Vagina (tissue), 2 donors: ENCODE measurements at regions not wholly inside any gene's neighbourhood (a gene's known extent, or its start where the extent isn't known, plus 50 kb on each side); places are given as distances from the start of the nearest gene placed in this dataset.

Source experiments
- DNase-seq, 2 donors: peaks; one replicate each; pipeline ENCODE4 v3.0.0-alpha.2; 2017; ENCODE audit errors: extremely low spot score in 2 of 2
- H3K27ac ChIP-seq: fragments of 200-600 bp; sonication (generic); one replicate; pipeline ENCODE4 v1.5.1; 2019
- H3K27me3 ChIP-seq: fragments of 200-600 bp; sonication (generic); one replicate; pipeline ENCODE4 v1.5.1; 2019
- H3K36me3 ChIP-seq, 2 donors: fragments of 200-600 bp; sonication (generic); one replicate each; pipeline ENCODE4 v1.5.1; 2017 to 2019
- H3K4me1 ChIP-seq: fragments of 200-600 bp; sonication (generic); one replicate; pipeline ENCODE4 v1.5.1; 2019
- H3K4me3 ChIP-seq, 2 donors: fragments of 200-600 bp; sonication (generic); 1 replicate in 1 of 2; 2 replicates in 1 of 2; pipeline ENCODE4 v1.5.1; 2016 to 2019
- H3K9me3 ChIP-seq: fragments of 200-600 bp; sonication (generic); one replicate; pipeline ENCODE4 v1.5.1; 2019
- CTCF ChIP-seq, 3 experiments: fragments of 450-650 bp in 2 of 3; fragments of 200-600 bp in 1 of 3; sonication (generic) in 1 of 3; IDR thresholded peaks; one replicate each; pipeline ENCODE4 v1.5.1; 2017 to 2019; ENCODE audit warnings: antibody characterized with exemption in 3 of 3, mild to moderate bottlenecking in 2 of 3, moderate library complexity in 2 of 3
- POLR2A ChIP-seq, 2 donors: fragments of 450-650 bp; IDR thresholded peaks; one replicate each; pipeline ENCODE4 v1.6.1; 2017; ENCODE audit warnings: antibody characterized with exemption in 2 of 2, mild to moderate bottlenecking in 2 of 2, moderate library complexity in 2 of 2
- POLR2AphosphoS5 ChIP-seq, 2 donors: sonication (generic); formaldehyde crosslinking; IDR thresholded peaks; one replicate each; pipeline ENCODE4 v1.9.0; 2017; ENCODE audit warnings: antibody characterized with exemption in 2 of 2, mild to moderate bottlenecking in 2 of 2, low read depth in 1 of 2; ENCODE audit not compliant: insufficient read depth in 1 of 2
- intact Hi-C: fragments of 100-400 bp; cut with DNase I; formaldehyde crosslinking; loops from one replicate; pipeline ENCODE4 v1.15.1; 2023

GRCh38 chr10:16227674-16228073 lies 209.1 kb upstream of the PTER start:
- H3K4me3 ChIP-seq, result no peak overlapping the region
- TF ChIP-seq CTCF (IDR thresholded peaks at IDR 0.05), result no peak
- TF ChIP-seq POLR2A (IDR thresholded peaks at IDR 0.05), result no peak
- no peak for TF ChIP-seq POLR2AphosphoS5 (IDR thresholded peaks at IDR 0.05; ENCODE audit: insufficient read depth in 1 of 2, low read depth in 1 of 2)
- no peak for DNase-seq
- H3K27me3 ChIP-seq, result no peaks in the 10 kb centered on the region
- no peaks in the 10 kb centered on the region for H3K4me1 ChIP-seq
- no peak overlapping the region for H3K27ac ChIP-seq
- H3K9me3 ChIP-seq, result peaks cover 2% of the 10 kb centered on the region
- H3K36me3 ChIP-seq, result no peaks in the 10 kb centered on the region
- intact Hi-C loops, result no loop called here

- no peak overlapping the region for H3K4me3 ChIP-seq
- H3K4me1 ChIP-seq, result no peaks in the 10 kb centered on the region
- H3K9me3 ChIP-seq, result no peaks in the 10 kb centered on the region
- no peak for DNase-seq
- TF ChIP-seq POLR2A (IDR thresholded peaks at IDR 0.05) (no peak), CTCF (IDR thresholded peaks at IDR 0.05) (no peak), POLR2AphosphoS5 (IDR thresholded peaks at IDR 0.05; ENCODE audit: insufficient read depth in 1 of 2, low read depth in 1 of 2) (no peak)
- H3K27me3 ChIP-seq, result no peaks in the 10 kb centered on the region
- no peak overlapping the region for H3K27ac ChIP-seq
- intact Hi-C loops, result no loop called here
- no peaks in the 10 kb centered on the region for H3K36me3 ChIP-seq
Measured at GRCh38 chr10:16231176-16231575, 205.6 kb upstream of the PTER start.

- Histone ChIP-seq H3K36me3 (no peaks in the 10 kb centered on the region), H3K9me3 (no peaks in the 10 kb centered on the region), H3K27ac (no peak overlapping the region), H3K4me1 (no peaks in the 10 kb centered on the region), H3K27me3 (no peaks in the 10 kb centered on the region), H3K4me3 (no peak overlapping the region)
- no peak for DNase-seq
- TF ChIP-seq POLR2AphosphoS5 (IDR thresholded peaks at IDR 0.05; ENCODE audit: insufficient read depth in 1 of 2, low read depth in 1 of 2) (no peak), CTCF (IDR thresholded peaks at IDR 0.05) (no peak), POLR2A (IDR thresholded peaks at IDR 0.05) (no peak)
- intact Hi-C loops, result no loop called here
Measured at GRCh38 chr10:16231734-16232435, 204.9 kb upstream of the PTER start.

GRCh38 chr10:16232441-16232840 lies 204.4 kb upstream of the PTER start:
- TF ChIP-seq CTCF (IDR thresholded peaks at IDR 0.05) (no peak), POLR2AphosphoS5 (IDR thresholded peaks at IDR 0.05; ENCODE audit: insufficient read depth in 1 of 2, low read depth in 1 of 2) (no peak), POLR2A (IDR thresholded peaks at IDR 0.05) (no peak)
- Histone ChIP-seq H3K36me3 (no peaks in the 10 kb centered on the region), H3K4me3 (no peak overlapping the region), H3K27ac (no peak overlapping the region), H3K4me1 (no peaks in the 10 kb centered on the region), H3K9me3 (no peaks in the 10 kb centered on the region), H3K27me3 (no peaks in the 10 kb centered on the region)
- no peak for DNase-seq
- intact Hi-C loops, result no loop called here

- intact Hi-C loops, result no loop called here
- no peaks in the 10 kb centered on the region for H3K27me3 ChIP-seq
- H3K4me1 ChIP-seq, result no peaks in the 10 kb centered on the region
- no peak for DNase-seq
- no peak overlapping the region for H3K4me3 ChIP-seq
- H3K27ac ChIP-seq, result no peak overlapping the region
- no peaks in the 10 kb centered on the region for H3K9me3 ChIP-seq
- TF ChIP-seq CTCF (IDR thresholded peaks at IDR 0.05) (no peak), POLR2AphosphoS5 (IDR thresholded peaks at IDR 0.05; ENCODE audit: insufficient read depth in 1 of 2, low read depth in 1 of 2) (no peak), POLR2A (IDR thresholded peaks at IDR 0.05) (no peak)
- no peaks in the 10 kb centered on the region for H3K36me3 ChIP-seq
Measured at GRCh38 chr10:16234916-16235315, 201.9 kb upstream of the PTER start.
